NCI-H510A treated with DMSO at 0.1 percent for 48 hours (cell line): ENCODE measurements at regions not wholly inside any gene's neighbourhood (a gene's known extent, or its start where the extent isn't known, plus 50 kb on each side); places are given as distances from the start of the nearest gene placed in this dataset.

Source experiments
- DNase-seq: peaks from one replicate; lab custom pipeline; 2025; lab: John Stamatoyannopoulos, UW

- DNase-seq: no peak
Measured at GRCh38 chr16:74232806-74233465, 63.7 kb upstream of the PSMD7 start.

- no peak for DNase-seq
Measured at GRCh38 chr16:74230126-74230525, 66.5 kb upstream of the PSMD7 start.

GRCh38 chr16:74226338-74226954, 70.2 kb upstream of the PSMD7 start:
- DNase-seq: peak; percentile 14

DNA sequence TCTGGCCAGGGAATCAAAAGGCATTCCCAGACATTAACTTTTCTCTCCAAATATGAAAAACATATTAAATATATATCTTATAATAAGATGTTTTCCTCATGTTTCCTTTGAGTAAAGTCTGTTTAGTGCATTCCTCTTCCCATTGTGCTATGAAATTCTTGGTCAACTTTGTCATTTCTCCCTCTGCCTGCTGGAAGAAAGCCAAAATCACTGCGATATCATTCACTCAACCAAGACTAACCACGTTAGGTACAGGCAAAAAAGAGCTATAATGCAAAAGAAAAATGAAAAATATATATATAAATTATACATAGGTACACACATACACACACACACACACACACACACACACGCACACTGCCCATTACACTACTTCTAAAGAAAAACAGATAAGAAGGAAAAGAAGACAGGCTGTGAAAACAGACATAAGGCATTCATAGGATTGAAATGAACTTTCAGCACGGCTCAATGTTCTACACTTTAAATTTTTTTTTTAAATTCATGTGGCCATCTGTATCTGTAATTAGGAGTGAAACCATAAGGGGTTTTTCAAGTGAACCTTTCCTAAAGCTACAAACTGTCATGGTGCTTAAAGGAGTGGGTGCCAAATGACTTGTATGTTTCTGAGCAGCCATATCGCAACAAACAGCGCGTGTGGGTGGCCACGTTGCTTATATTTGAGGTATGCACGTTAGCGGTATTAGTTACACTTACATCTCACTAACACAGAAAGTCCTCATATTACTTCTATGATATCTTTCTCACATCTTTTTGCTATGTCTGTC, 71.6 kb upstream of the PSMD7 start:
- DNase-seq: no peak

DNA sequence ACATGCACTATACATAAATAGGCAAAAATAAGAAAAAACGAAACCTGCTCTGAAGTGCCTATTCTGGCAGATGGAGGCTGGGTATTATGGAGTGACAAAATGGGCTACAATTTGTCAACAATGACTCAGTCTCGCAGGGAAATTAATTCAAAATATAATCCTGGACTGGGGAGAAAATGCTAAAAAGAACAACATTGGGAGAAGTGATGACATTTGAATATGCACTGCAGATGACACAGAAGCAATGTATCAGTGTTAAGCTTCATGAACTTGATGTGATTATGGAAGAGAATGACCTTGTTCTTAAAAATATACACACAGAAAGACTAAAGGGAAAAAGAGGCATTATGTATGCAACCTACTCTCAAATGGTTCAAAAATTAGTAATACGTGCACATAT, 74.8 kb upstream of the PSMD7 start:
- DNase-seq: no peak

DNA sequence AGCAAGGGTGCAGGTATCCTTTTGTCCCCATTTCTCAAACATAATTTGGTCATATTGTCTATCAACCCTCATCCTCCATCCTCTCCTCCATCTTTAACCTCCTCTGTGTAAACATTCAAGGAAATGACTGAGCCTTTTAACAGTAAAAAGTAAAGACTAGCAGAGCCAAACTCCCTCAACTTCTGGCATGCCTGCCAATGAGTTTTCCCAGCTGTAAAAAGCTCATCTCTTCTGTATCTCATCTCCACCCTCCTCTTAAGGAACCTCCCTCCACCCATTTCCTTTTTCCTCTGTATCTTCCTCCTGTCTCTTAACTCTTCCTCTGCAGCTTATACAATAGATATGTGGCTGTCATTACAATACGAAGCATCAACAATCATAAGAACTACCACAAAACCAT, 76.9 kb upstream of the PSMD7 start:
- no peak for DNase-seq

GRCh38 chr16:74218871-74219270, 77.7 kb upstream of the PSMD7 start:
- DNase-seq: no peak

DNA sequence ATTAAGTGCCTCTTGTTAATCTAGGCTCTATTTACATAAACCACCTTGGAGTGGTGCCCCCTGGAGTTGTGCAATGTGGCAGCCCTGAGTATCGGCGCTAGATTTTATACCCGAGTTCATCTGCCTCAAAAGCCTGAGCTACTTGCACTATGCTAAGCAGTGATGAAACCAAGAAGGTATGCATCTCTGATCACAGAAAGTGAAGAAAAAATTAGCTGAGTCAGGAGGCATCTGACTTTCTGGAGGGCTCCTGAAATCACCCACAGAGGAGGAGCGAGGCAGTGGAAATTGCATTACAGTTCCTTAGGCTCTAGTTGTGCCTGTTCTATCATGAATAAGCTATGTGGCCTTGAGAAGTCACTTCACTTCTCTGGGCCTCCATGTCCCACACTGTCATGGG, 80.3 kb upstream of the PSMD7 start:
- DNase-seq: no peak

- no peak for DNase-seq
Measured at GRCh38 chr16:74215249-74215648, 81.4 kb upstream of the PSMD7 start.

GRCh38 chr16:74213372-74213771, 83.2 kb upstream of the PSMD7 start:
- no peak for DNase-seq

DNA sequence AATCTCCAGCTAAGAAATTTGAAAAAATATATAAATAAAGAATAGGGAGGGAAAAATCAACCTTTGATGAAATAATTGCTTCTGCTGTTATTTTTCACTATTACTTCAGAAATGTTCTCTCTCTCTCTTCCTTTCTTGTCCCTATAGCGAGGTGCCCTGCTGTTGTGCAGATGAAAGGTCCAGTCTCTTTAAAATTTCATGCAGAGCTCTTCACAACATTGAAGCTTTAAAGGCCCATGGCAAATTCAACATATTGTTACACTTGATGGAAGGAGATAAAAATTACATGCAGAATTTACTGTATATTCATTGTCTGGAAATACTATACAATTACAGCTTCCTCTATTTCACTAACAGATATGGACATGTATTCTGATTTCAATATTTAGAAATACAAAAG, 86.4 kb upstream of the PSMD7 start:
- DNase-seq: no peak

DNA sequence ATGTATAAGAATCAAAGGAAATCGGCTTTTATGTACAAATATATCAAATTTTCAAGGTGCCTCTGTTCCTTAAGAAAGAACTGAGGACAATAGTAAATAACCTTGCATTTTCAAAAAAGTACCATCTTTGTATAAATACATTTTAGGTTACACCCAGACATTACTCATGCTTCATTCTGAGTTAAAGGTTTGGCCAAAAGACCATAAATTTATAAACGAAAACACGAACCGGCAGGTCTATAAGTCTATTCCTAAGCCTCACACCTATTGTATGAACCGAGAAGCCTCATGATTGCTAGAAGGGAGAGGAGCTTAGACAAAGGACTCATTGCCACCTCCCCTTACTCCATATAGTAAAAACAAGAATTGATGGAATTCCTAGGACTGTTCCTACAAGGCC, 94.6 kb upstream of the PSMD7 start:
- DNase-seq: no peak

DNA sequence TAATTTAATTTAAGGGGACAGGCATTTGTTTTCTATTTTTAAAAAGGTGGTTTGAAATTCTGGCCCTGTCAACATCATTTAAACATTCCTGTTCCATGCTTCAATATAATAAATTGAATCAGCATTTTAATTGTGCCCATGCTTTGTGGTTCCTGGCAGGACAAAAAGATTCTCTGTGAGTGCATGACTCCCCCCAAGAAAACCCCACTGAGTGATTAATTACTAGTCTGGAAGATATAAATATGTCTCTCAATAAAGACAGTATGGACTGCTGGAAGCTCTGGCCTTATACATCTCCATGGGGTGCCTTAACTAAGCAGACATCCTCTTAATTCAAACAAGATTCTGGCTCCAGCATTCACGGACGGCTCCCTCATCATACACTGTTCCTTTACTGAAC, 95.0 kb upstream of the PSMD7 start:
- DNase-seq: no peak

- DNase-seq: no peak
Measured at GRCh38 chr16:74200921-74201320, 95.7 kb upstream of the PSMD7 start.

- no peak for DNase-seq
Measured at GRCh38 chr16:74199842-74200124, 96.8 kb upstream of the PSMD7 start.

- DNase-seq: no peak
Measured at GRCh38 chr16:74199066-74199841, 97.4 kb upstream of the PSMD7 start.

DNA sequence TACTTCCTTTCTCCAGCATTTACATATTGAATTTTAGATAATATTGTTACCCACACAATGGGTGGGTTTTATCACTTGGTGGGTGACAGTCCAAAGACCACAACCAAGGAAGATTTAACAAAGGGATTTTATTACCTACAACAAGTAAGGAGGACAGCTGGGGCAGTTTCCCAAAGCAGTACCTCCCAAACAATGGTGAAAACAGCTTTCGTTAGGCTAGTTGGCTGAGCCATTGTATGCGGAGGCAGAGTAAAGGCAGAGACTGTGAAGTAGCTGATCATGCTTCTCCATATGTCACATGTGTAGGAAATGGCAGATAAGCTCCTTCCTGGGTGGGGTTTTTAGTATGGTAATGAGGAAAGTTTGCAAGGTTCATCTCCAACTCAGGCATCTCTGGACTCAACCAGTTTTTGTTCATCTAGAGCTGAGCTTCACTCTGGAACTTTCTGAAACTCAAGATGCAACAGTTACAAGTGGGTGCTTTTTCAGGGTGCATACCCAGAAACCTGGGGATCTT, 104.3 kb upstream of the PSMD7 start:
- DNase-seq: no peak

GRCh38 chr16:74190292-74190691, 106.3 kb upstream of the PSMD7 start:
- no peak for DNase-seq

- no peak for DNase-seq
Measured at GRCh38 chr16:74188856-74189255, 107.8 kb upstream of the PSMD7 start.

DNA sequence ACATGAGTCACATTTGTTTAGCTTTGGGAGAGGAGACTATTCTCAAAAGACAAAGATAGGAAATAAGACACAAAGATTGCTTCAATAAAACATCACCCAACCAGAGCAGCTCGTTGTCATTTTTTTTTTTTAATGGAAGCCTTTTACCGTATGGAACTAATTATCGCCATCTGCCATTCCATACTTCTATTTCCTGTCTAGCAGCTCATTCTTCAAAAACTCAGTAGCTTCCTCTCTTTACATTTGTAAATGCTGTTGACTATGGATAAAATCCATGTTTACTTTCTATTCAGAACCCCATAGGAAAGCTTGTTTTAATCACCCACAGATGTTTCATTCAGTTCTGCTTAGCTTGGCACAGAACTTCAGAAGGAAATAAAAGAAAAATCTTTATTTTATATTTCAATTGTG, 110.0 kb upstream of the PSMD7 start:
- peak; percentile 19 for DNase-seq

GRCh38 chr16:74184839-74185238, 111.8 kb upstream of the PSMD7 start:
- DNase-seq: no peak

GRCh38 chr16:74183601-74184360, 112.8 kb upstream of the PSMD7 start:
- DNase-seq: no peak
